Right lung (tissue), 2 donors: ENCODE measurements at regions not wholly inside any gene's neighbourhood (a gene's known extent, or its start where the extent isn't known, plus 50 kb on each side); places are given as distances from the start of the nearest gene placed in this dataset.
A peak's percentile ranks its signal among the peaks of the same experiment; 100 is the strongest.
"Not testable (repeated sequence)": the region's sequence is repeated elsewhere in the genome, so short reads cannot be mapped to it uniquely, and the experiment has no call there.

Experiments used
- DNase-seq, 2 donors: peaks; one replicate each; pipeline ENCODE4 v3.0.0-alpha.2; 2013

GRCh38 chr5:154653418-154653763 is 101.8 kb upstream of the LARP1 start:
- DNase-seq: no peak

- no peak for DNase-seq
Observed at GRCh38 chr5:154652746-154653417, 102.3 kb upstream of the LARP1 start.

- not testable (repeated sequence) for DNase-seq
Observed at GRCh38 chr5:154651795-154652194, 103.4 kb upstream of the LARP1 start.

GRCh38 chr5:154648706-154649105 is 106.5 kb upstream of the LARP1 start:
- DNase-seq: no peak

- no peak for DNase-seq
Observed at GRCh38 chr5:154648229-154648628, 106.9 kb upstream of the LARP1 start.

- no peak for DNase-seq
Observed at GRCh38 chr5:154647761-154648145, 107.4 kb upstream of the LARP1 start.

GRCh38 chr5:154647114-154647760 is 107.9 kb upstream of the LARP1 start:
- DNase-seq: peak in 1 of 2 donors; percentile 39

- DNase-seq: no peak
Observed at GRCh38 chr5:154646745-154647113, 108.4 kb upstream of the LARP1 start.

- DNase-seq: no peak
Observed at GRCh38 chr5:154644745-154645411, 110.3 kb upstream of the LARP1 start.

GRCh38 chr5:154642499-154643245 is 112.5 kb upstream of the LARP1 start:
- DNase-seq: no peak

- not testable (repeated sequence) for DNase-seq
Observed at GRCh38 chr5:154640213-154640831, 114.9 kb upstream of the LARP1 start.

- not testable (repeated sequence) for DNase-seq
Observed at GRCh38 chr5:154636786-154637185, 118.4 kb upstream of the LARP1 start.

- DNase-seq: not testable (repeated sequence)
Observed at GRCh38 chr5:154636271-154636670, 118.9 kb upstream of the LARP1 start.

- DNase-seq: not testable (repeated sequence)
Observed at GRCh38 chr5:154633744-154634143, 121.4 kb upstream of the LARP1 start.

- DNase-seq: no peak
Observed at GRCh38 chr5:154631141-154631540, 124.0 kb upstream of the LARP1 start.

GRCh38 chr5:154630410-154630809 is 124.8 kb upstream of the LARP1 start:
- DNase-seq: no peak

GRCh38 chr5:154628685-154629084 is 126.5 kb upstream of the LARP1 start:
- no peak for DNase-seq

- DNase-seq: peak; percentile 82 to 84
Observed at GRCh38 chr5:154627698-154628678, 127.2 kb upstream of the LARP1 start.

- DNase-seq: no peak
Observed at GRCh38 chr5:154626876-154627557, 128.2 kb upstream of the LARP1 start.

GRCh38 chr5:154625031-154625430 is 130.1 kb upstream of the LARP1 start:
- no peak for DNase-seq
